HEK293 (cell line): ENCODE measurements at regions not wholly inside any gene's neighbourhood (a gene's known extent, or its start where the extent isn't known, plus 50 kb on each side); places are given as distances from the start of the nearest gene placed in this dataset.

Source experiments
- CTCF ChIP-seq: fragments of 450-650 bp; formaldehyde crosslinking; IDR thresholded peaks from 2 replicates; pipeline ENCODE4 v1.5.1; 2016; ENCODE audit warnings: missing biosample characterization, missing genetic modification characterization
- ELK4 ChIP-seq: IDR thresholded peaks from 2 replicates; pipeline ENCODE4 v1.6.1; 2011; ENCODE audit warnings: mild to moderate bottlenecking, low read depth, low read length, borderline replicate concordance
- ZNF146 ChIP-seq: fragments of 450-650 bp; formaldehyde crosslinking; IDR thresholded peaks from 2 replicates; pipeline ENCODE4 v1.5.1; 2016; ENCODE audit warnings: missing biosample characterization, missing genetic modification characterization
- ZNF513 ChIP-seq: fragments of 450-650 bp; IDR thresholded peaks from 2 replicates; pipeline ENCODE4 v1.5.1; 2018; ENCODE audit warnings: missing biosample characterization, missing genetic modification characterization
- ZNF626 ChIP-seq: fragments of 450-650 bp; sonication (Bioruptor Pico); formaldehyde crosslinking; IDR thresholded peaks from 2 replicates; pipeline ENCODE4 v1.5.1; 2018; ENCODE audit warnings: missing biosample characterization, missing genetic modification characterization, inconsistent platforms
- ZNF629 ChIP-seq: fragments of 450-650 bp; formaldehyde crosslinking; IDR thresholded peaks from 2 replicates; pipeline ENCODE4 v1.5.1; 2017; ENCODE audit warnings: missing biosample characterization, missing genetic modification characterization
- ZNF837 ChIP-seq: fragments of 450-650 bp; formaldehyde crosslinking; IDR thresholded peaks from 2 replicates; pipeline ENCODE4 v1.5.1; 2016; ENCODE audit warnings: missing biosample characterization, missing genetic modification characterization

GRCh38 chr14:53368711-53369201 is 215.6 kb upstream of the DDHD1 start:
- no peak for TF ChIP-seq CTCF (tag by site-specific recombination)
- no peak for TF ChIP-seq ZNF629
- TF ChIP-seq ZNF146 (tag by site-specific recombination): no peak
- TF ChIP-seq ZNF837: no peak
- TF ChIP-seq ELK4: no peak
- TF ChIP-seq ZNF626 (tag by site-specific recombination): no peak
- TF ChIP-seq ZNF513: no peak
